VCaP (cell line): ENCODE measurements at regions not wholly inside any gene's neighbourhood (a gene's known extent, or its start where the extent isn't known, plus 50 kb on each side); places are given as distances from the start of the nearest gene placed in this dataset.

Experiments used
- H3K27ac ChIP-seq: fragments of 450-650 bp; 2 replicates; pipeline ENCODE4 v1.5.1; 2017
- CTCF ChIP-seq: fragments of 450-650 bp; conservative IDR thresholded peaks from 2 replicates; pipeline ENCODE4 v1.5.1; 2017; ENCODE audit warnings: mild to moderate bottlenecking, moderate library complexity

GRCh38 chr2:10202131-10202665, 79.7 kb downstream of the RRM2 start:
- H3K27ac ChIP-seq = no peak overlapping the region
- TF ChIP-seq CTCF = no peak

GRCh38 chr2:10204326-10205161, 82.0 kb downstream of the RRM2 start:
- no peak for TF ChIP-seq CTCF
- no peak overlapping the region for H3K27ac ChIP-seq

GRCh38 chr2:10205162-10205475, 82.6 kb downstream of the RRM2 start:
- no peak overlapping the region for H3K27ac ChIP-seq
- TF ChIP-seq CTCF = no peak

- H3K27ac ChIP-seq = no peak overlapping the region
- TF ChIP-seq CTCF = no peak
Measured at GRCh38 chr2:10208736-10209135, 86.2 kb downstream of the RRM2 start.

- H3K27ac ChIP-seq = no peak overlapping the region
- no peak for TF ChIP-seq CTCF
Measured at GRCh38 chr2:10209406-10209935, 86.9 kb downstream of the RRM2 start.

- no peak overlapping the region for H3K27ac ChIP-seq
- TF ChIP-seq CTCF = no peak
Measured at GRCh38 chr2:10210336-10210735, 87.8 kb downstream of the RRM2 start.

GRCh38 chr2:10211844-10212422, 89.4 kb downstream of the RRM2 start:
- TF ChIP-seq CTCF = no peak

More at GRCh38 chr2:10211844-10212422, 89.4 kb downstream of the RRM2 start:
- H3K27ac ChIP-seq = no peak overlapping the region
